ENCODE measurements at regions not wholly inside any gene's neighbourhood (a gene's known extent, or its start where the extent isn't known, plus 50 kb on each side); places are given as distances from the start of the nearest gene placed in this dataset.

DNA sequence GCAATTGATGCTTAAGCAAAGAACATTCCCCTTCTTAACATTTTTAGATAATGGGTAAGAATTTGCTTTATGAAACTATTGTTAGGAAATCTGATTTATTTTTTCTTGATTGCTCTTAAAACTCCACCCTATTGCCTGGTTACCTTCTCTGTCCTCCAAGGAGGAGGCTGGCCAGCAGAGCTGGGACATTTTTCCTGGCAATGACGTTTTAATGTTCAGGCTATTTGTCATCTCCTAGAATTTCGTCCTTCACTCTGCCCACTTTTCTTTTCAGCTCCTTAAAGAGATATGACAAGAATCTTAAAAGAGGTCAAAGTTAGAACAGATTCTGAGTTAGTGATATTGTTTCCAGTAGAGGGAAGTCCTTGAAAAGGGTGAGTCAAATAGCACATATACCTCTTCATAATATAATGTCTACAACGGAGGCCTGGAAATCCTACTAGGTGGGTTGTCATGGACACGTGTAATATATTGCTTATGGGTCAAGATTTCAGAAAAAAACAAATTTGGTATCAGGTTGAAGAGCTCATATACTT lies 141.0 kb downstream of the CMPK2 start:
- no peak overlapping the region for H3K27ac ChIP-seq
- no peak overlapping the region for H3K4me3 ChIP-seq
- no peaks in the 10 kb centered on the region for H3K27me3 ChIP-seq
- TF ChIP-seq POLR2A (IDR thresholded peaks at IDR 0.05), result no peak
- TF ChIP-seq CTCF (IDR thresholded peaks at IDR 0.05), result no peak
- H3K4me1 ChIP-seq, result no peaks in the 10 kb centered on the region
- no peaks in the 10 kb centered on the region for H3K36me3 ChIP-seq
- DNase-seq, result no peak
- intact Hi-C loops (cut with DNase I), result no loop called here
- H3K9me3 ChIP-seq, result no peaks in the 10 kb centered on the region
- 45 to 59% methylated on average over 4 of the region's 4 CpGs for WGBS, 2 donors

DNA sequence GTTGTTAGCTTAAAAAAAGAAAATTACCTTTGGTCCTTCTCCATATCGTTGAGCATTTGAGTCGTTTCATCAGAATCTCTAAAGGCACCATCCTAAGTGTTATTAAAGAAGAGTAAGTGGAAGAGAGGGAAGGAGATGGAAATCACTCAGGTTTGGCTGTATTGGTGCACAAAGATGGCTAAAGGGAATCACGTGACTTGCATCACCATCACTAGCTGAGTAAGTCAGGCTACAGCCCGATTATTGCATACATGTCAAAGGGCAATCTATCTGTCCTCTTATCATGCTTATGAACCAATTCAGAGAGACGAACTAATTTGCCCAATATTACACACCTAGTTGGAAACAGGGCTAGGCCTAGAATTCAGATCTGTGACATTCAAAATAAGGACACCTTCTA lies 137.6 kb downstream of the CMPK2 start:
- Histone ChIP-seq H3K4me3 (no peak overlapping the region), H3K9me3 (no peaks in the 10 kb centered on the region), H3K4me1 (no peaks in the 10 kb centered on the region), H3K27me3 (no peaks in the 10 kb centered on the region), H3K27ac (no peak overlapping the region), H3K36me3 (no peaks in the 10 kb centered on the region)
- no peak for TF ChIP-seq CTCF (IDR thresholded peaks at IDR 0.05)
- TF ChIP-seq POLR2A (IDR thresholded peaks at IDR 0.05), result no peak
- no peak for DNase-seq
- intact Hi-C loops (cut with DNase I), result no loop called here
- WGBS, 2 donors, result 70 to 83% methylated on average over 5 of the region's 5 CpGs

GRCh38 chr2:6730003-6730402 lies 135.7 kb downstream of the CMPK2 start:
- WGBS, 2 donors, result 45 to 58% methylated on average over 2 of the region's 2 CpGs
- H3K27ac ChIP-seq, result no peak overlapping the region
- no peaks in the 10 kb centered on the region for H3K36me3 ChIP-seq
- intact Hi-C loops (cut with DNase I), result no loop called here
- no peaks in the 10 kb centered on the region for H3K4me1 ChIP-seq
- no peaks in the 10 kb centered on the region for H3K27me3 ChIP-seq
- H3K4me3 ChIP-seq, result no peak overlapping the region
- no peak for DNase-seq
- no peak for TF ChIP-seq CTCF (IDR thresholded peaks at IDR 0.05)
- no peak for TF ChIP-seq POLR2A (IDR thresholded peaks at IDR 0.05)
- no peaks in the 10 kb centered on the region for H3K9me3 ChIP-seq

GRCh38 chr2:6730649-6731532 lies 134.8 kb downstream of the CMPK2 start:
- intact Hi-C loops (cut with DNase I), result no loop called here
- Histone ChIP-seq H3K9me3 (no peaks in the 10 kb centered on the region), H3K4me1 (no peaks in the 10 kb centered on the region), H3K27me3 (no peaks in the 10 kb centered on the region), H3K36me3 (no peaks in the 10 kb centered on the region), H3K27ac (no peak overlapping the region), H3K4me3 (no peak overlapping the region)
- TF ChIP-seq POLR2A (IDR thresholded peaks at IDR 0.05) (no peak), CTCF (IDR thresholded peaks at IDR 0.05) (no peak)
- WGBS, 2 donors, result 54 to 55% methylated on average over 3 to 5 of the region's 5 CpGs
- DNase-seq, result no peak

- intact Hi-C loops (cut with DNase I), result no loop called here
- no peaks in the 10 kb centered on the region for H3K9me3 ChIP-seq
- WGBS, 2 donors, result 80 to 81% methylated on average over 7 of the region's 7 CpGs
- no peak for DNase-seq
- H3K27ac ChIP-seq, result no peak overlapping the region
- H3K4me3 ChIP-seq, result no peak overlapping the region
- no peaks in the 10 kb centered on the region for H3K27me3 ChIP-seq
- H3K4me1 ChIP-seq, result no peaks in the 10 kb centered on the region
- TF ChIP-seq POLR2A (IDR thresholded peaks at IDR 0.05) (no peak), CTCF (IDR thresholded peaks at IDR 0.05) (no peak)
- no peaks in the 10 kb centered on the region for H3K36me3 ChIP-seq
These were observed 126.2 kb downstream of the CMPK2 start for GRCh38 chr2:6739547-6739946.

Measured in esophagus squamous epithelium (tissue), 5 donors.